ENCODE measurements at regions not wholly inside any gene's neighbourhood (a gene's known extent, or its start where the extent isn't known, plus 50 kb on each side); places are given as distances from the start of the nearest gene placed in this dataset.
A peak's percentile ranks its signal among the peaks of the same experiment; 100 is the strongest.

DNA sequence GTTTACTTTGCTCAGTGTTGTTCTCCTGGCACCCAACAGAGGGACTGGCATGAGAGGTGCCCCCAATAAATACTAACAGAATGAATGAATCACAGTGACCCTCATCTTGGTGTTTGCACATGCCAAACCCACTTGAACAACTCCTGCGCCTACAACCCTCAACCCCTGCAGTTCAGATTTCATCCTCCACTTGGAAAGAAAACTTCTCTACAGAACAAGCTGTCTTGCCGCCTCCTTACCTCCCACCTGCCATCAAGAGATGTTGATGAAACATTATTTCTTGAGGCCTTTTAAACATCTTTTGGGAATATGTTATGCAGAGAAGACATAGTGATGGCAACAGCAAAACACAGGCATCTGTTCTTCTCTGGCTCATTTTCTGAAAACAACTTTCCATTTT lies 216.0 kb upstream of the SH3BP4 start:
- Histone ChIP-seq H3K23ac (ENCODE audit: low read length in 2 of 2) (no peak overlapping the region), H3K18ac (ENCODE audit: low read depth in 1 of 2, low read length in 2 of 2) (no peak overlapping the region), H2BK120ac (ENCODE audit: low read depth, low read length) (no peak overlapping the region), H3K36me3 (ENCODE audit: control insufficient read depth in 1 of 2, insufficient read depth in 2 of 2, low read depth in 1 of 2, low read length in 2 of 2) (no peaks in the 10 kb centered on the region), H3K4me2 (ENCODE audit: low read length, poor library complexity, severe bottlenecking) (no peak overlapping the region), H3K4me1 (ENCODE audit: control insufficient read depth, insufficient read depth, low read depth, low read length) (no peaks in the 10 kb centered on the region), H3K9me3 (ENCODE audit: control insufficient read depth, low read length) (peaks cover 9% of the 10 kb centered on the region), H3K79me1 (replicated peaks; ENCODE audit: low read length, poor library complexity, severe bottlenecking) (no peaks in the 10 kb centered on the region), H3K27ac (ENCODE audit: low read length, poor library complexity, severe bottlenecking) (no peak overlapping the region), H4K91ac (ENCODE audit: low read length) (no peak overlapping the region), H3K4me3 (ENCODE audit: insufficient read depth in 1 of 2, low read depth in 1 of 2, low read length in 2 of 2) (no peak overlapping the region), H2BK5ac (ENCODE audit: low read depth, low read length, poor library complexity, severe bottlenecking) (no peak overlapping the region), H3K27me3 (ENCODE audit: control insufficient read depth in 1 of 2, insufficient read depth in 1 of 2, low read length in 2 of 2) (no peaks in the 10 kb centered on the region), H2BK15ac (ENCODE audit: low read depth, poor library complexity, severe bottlenecking) (no peak overlapping the region), H3K14ac (ENCODE audit: low read length in 2 of 2) (no peak overlapping the region), H3K9ac (ENCODE audit: low read length) (no peak overlapping the region), H4K8ac (ENCODE audit: low read length) (no peak overlapping the region), H3K4ac (ENCODE audit: low read depth in 1 of 2, low read length in 2 of 2) (no peak overlapping the region), H2AK5ac (ENCODE audit: low read length, severe bottlenecking) (no peak overlapping the region), H2BK12ac (ENCODE audit: low read length in 2 of 2) (no peak overlapping the region), H2AFZ (ENCODE audit: low read depth, low read length) (no peak overlapping the region)
- no peak for DNase-seq
- WGBS: 100% methylated on average over 1 of the region's 2 CpGs

DNA sequence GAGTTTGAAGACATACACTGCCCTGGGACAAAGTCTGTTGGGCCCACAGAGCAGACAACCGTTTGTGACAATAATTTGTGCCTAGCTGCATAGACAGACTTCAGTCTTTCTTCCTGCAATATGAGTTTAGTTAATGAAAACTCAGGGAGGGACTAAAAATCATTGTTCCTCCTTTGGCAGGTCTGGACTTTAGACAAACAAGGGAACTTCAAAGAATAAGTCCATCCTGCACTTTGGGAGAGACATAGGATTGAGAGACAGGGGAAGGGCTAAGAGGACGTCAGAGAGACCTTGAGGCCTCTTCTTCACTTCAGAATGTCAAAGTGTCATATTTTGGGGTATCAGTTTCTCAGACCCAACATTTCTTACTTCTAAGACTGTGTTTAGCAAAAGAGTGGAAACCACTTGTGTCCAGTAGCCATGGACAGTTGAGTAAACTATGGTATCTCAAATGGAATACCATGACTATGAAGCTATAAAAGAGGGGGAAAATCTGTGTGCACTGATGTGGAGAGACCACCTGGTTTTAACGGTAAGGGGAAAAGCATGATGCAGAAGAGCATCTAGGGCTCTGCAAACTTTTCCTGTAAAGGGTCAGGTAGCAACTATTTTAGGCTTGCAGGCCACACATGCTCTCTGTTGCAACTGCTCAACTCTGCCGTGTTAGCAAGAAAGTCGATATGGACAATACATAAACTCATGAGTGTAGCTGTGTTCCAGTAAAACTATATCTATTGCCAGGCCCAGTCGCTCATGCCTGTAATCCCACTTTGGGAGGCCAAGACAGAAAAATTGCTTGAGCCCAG lies 217.8 kb upstream of the SH3BP4 start:
- H3K9ac ChIP-seq (ENCODE audit: low read length): no peak overlapping the region
- no peak overlapping the region for H3K14ac ChIP-seq (ENCODE audit: low read length in 2 of 2)
- H2AK5ac ChIP-seq (ENCODE audit: low read length, severe bottlenecking): no peak overlapping the region
- H3K9me3 ChIP-seq (ENCODE audit: control insufficient read depth, low read length): peaks cover 9% of the 10 kb centered on the region
- 72% methylated on average over 6 of the region's 6 CpGs for WGBS
- H3K4me1 ChIP-seq (ENCODE audit: control insufficient read depth, insufficient read depth, low read depth, low read length): peaks cover 6% of the 10 kb centered on the region
- no peak overlapping the region for H2BK120ac ChIP-seq (ENCODE audit: low read depth, low read length)
- H2AFZ ChIP-seq (ENCODE audit: low read depth, low read length): no peak overlapping the region
- H3K18ac ChIP-seq (ENCODE audit: low read depth in 1 of 2, low read length in 2 of 2): no peak overlapping the region
- H3K4ac ChIP-seq (ENCODE audit: low read depth in 1 of 2, low read length in 2 of 2): no peak overlapping the region
- H3K23ac ChIP-seq (ENCODE audit: low read length in 2 of 2): no peak overlapping the region
- no peaks in the 10 kb centered on the region for H3K27me3 ChIP-seq (ENCODE audit: control insufficient read depth in 1 of 2, insufficient read depth in 1 of 2, low read length in 2 of 2)
- H2BK5ac ChIP-seq (ENCODE audit: low read depth, low read length, poor library complexity, severe bottlenecking): no peak overlapping the region
- H2BK15ac ChIP-seq (ENCODE audit: low read depth, poor library complexity, severe bottlenecking): no peak overlapping the region
- no peak overlapping the region for H4K91ac ChIP-seq (ENCODE audit: low read length)
- no peaks in the 10 kb centered on the region for H3K79me1 ChIP-seq (replicated peaks; ENCODE audit: low read length, poor library complexity, severe bottlenecking)
- H3K4me2 ChIP-seq (ENCODE audit: low read length, poor library complexity, severe bottlenecking): no peak overlapping the region
- no peak overlapping the region for H3K4me3 ChIP-seq (ENCODE audit: insufficient read depth in 1 of 2, low read depth in 1 of 2, low read length in 2 of 2)
- H4K8ac ChIP-seq (ENCODE audit: low read length): no peak overlapping the region
- H3K27ac ChIP-seq (ENCODE audit: low read length, poor library complexity, severe bottlenecking): no peak overlapping the region
- no peak for DNase-seq
- H2BK12ac ChIP-seq (ENCODE audit: low read length in 2 of 2): no peak overlapping the region
- no peaks in the 10 kb centered on the region for H3K36me3 ChIP-seq (ENCODE audit: control insufficient read depth in 1 of 2, insufficient read depth in 2 of 2, low read depth in 1 of 2, low read length in 2 of 2)

DNA sequence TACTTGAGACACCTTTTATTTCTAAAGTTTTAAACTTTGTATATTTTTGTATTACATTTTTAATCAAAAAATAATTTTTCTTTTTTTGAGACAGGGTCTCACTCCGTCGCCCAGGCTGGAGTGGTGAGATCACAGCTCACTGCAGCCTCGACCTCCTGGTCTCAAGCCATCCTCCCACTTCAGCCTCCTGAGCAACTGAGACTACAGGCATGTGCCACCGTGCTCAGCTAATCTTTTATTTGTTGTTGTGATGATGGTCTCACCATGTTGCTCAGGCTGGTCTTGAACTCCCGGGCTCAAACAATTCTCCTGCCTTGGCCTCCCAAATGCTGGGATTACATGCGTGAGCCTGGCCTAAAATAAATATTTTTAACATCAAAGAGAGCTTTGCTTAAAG lies 218.7 kb upstream of the SH3BP4 start:
- no peak overlapping the region for H2BK120ac ChIP-seq (ENCODE audit: low read depth, low read length)
- no peaks in the 10 kb centered on the region for H3K36me3 ChIP-seq (ENCODE audit: control insufficient read depth in 1 of 2, insufficient read depth in 2 of 2, low read depth in 1 of 2, low read length in 2 of 2)
- peaks cover 6% of the 10 kb centered on the region for H3K4me1 ChIP-seq (ENCODE audit: control insufficient read depth, insufficient read depth, low read depth, low read length)
- WGBS: 92% methylated on average over 5 of the region's 6 CpGs
- no peak overlapping the region for H3K4me2 ChIP-seq (ENCODE audit: low read length, poor library complexity, severe bottlenecking)
- H2AK5ac ChIP-seq (ENCODE audit: low read length, severe bottlenecking): no peak overlapping the region
- H3K27ac ChIP-seq (ENCODE audit: low read length, poor library complexity, severe bottlenecking): no peak overlapping the region
- no peak overlapping the region for H2BK12ac ChIP-seq (ENCODE audit: low read length in 2 of 2)
- no peak overlapping the region for H2BK15ac ChIP-seq (ENCODE audit: low read depth, poor library complexity, severe bottlenecking)
- no peak overlapping the region for H2AFZ ChIP-seq (ENCODE audit: low read depth, low read length)
- no peak overlapping the region for H3K9ac ChIP-seq (ENCODE audit: low read length)
- no peak overlapping the region for H3K4me3 ChIP-seq (ENCODE audit: insufficient read depth in 1 of 2, low read depth in 1 of 2, low read length in 2 of 2)
- no peak for DNase-seq
- no peaks in the 10 kb centered on the region for H3K27me3 ChIP-seq (ENCODE audit: control insufficient read depth in 1 of 2, insufficient read depth in 1 of 2, low read length in 2 of 2)
- H3K4ac ChIP-seq (ENCODE audit: low read depth in 1 of 2, low read length in 2 of 2): no peak overlapping the region
- peaks cover 9% of the 10 kb centered on the region for H3K9me3 ChIP-seq (ENCODE audit: control insufficient read depth, low read length)
- no peak overlapping the region for H3K23ac ChIP-seq (ENCODE audit: low read length in 2 of 2)
- H4K91ac ChIP-seq (ENCODE audit: low read length): no peak overlapping the region
- H3K18ac ChIP-seq (ENCODE audit: low read depth in 1 of 2, low read length in 2 of 2): no peak overlapping the region
- H2BK5ac ChIP-seq (ENCODE audit: low read depth, low read length, poor library complexity, severe bottlenecking): no peak overlapping the region
- H4K8ac ChIP-seq (ENCODE audit: low read length): no peak overlapping the region
- no peak overlapping the region for H3K14ac ChIP-seq (ENCODE audit: low read length in 2 of 2)
- no peaks in the 10 kb centered on the region for H3K79me1 ChIP-seq (replicated peaks; ENCODE audit: low read length, poor library complexity, severe bottlenecking)

DNA sequence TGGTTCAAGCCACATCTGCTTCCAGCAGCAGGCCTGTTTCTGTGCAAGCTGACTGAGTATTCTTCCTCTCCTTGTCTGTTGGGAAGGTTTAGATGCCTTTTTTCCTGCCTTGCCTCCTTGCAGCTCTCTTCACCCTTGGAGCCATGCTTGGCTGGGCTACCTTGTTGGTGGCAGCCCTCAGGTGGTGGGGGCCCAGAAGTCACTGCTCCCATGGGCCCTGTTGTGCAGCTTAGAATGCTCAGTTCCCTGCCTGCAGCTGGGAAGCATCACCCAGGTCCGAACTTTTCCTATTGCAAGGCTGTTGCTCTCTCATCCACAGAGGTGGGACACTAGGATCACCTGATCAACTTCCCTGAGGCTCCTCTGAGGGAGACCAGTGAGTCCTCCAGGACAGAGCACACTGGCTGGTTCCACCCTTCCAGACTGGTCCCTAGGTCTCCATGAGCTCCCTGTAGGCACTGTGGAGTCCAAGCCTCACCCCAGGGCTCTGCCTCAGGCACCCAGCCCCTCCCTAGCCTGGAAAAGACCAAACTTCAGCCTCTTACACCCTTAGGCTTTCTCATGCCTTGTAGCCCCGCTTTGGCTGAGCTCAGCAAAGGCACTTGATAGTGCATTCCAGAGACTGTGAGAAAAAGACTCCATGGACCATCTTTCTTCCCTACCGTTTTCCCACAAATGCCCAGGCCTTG lies 219.3 kb upstream of the SH3BP4 start:
- no peak overlapping the region for H3K4ac ChIP-seq (ENCODE audit: low read depth in 1 of 2, low read length in 2 of 2)
- peaks cover 9% of the 10 kb centered on the region for H3K9me3 ChIP-seq (ENCODE audit: control insufficient read depth, low read length)
- no peaks in the 10 kb centered on the region for H3K79me1 ChIP-seq (replicated peaks; ENCODE audit: low read length, poor library complexity, severe bottlenecking)
- no peaks in the 10 kb centered on the region for H3K36me3 ChIP-seq (ENCODE audit: control insufficient read depth in 1 of 2, insufficient read depth in 2 of 2, low read depth in 1 of 2, low read length in 2 of 2)
- peak overlapping the region; percentile 61 for H2AK5ac ChIP-seq (ENCODE audit: low read length, severe bottlenecking)
- no peak overlapping the region for H3K4me2 ChIP-seq (ENCODE audit: low read length, poor library complexity, severe bottlenecking)
- no peak overlapping the region for H2BK120ac ChIP-seq (ENCODE audit: low read depth, low read length)
- H3K27me3 ChIP-seq (ENCODE audit: control insufficient read depth in 1 of 2, insufficient read depth in 1 of 2, low read length in 2 of 2): no peaks in the 10 kb centered on the region
- H4K91ac ChIP-seq (ENCODE audit: low read length): no peak overlapping the region
- 95% methylated on average over 2 of the region's 3 CpGs for WGBS
- H4K8ac ChIP-seq (ENCODE audit: low read length): peak overlapping the region; percentile 53
- H3K18ac ChIP-seq (ENCODE audit: low read depth in 1 of 2, low read length in 2 of 2): no peak overlapping the region
- no peak overlapping the region for H3K9ac ChIP-seq (ENCODE audit: low read length)
- H2BK5ac ChIP-seq (ENCODE audit: low read depth, low read length, poor library complexity, severe bottlenecking): no peak overlapping the region
- H2BK12ac ChIP-seq (ENCODE audit: low read length in 2 of 2): no peak overlapping the region
- no peak overlapping the region for H2AFZ ChIP-seq (ENCODE audit: low read depth, low read length)
- DNase-seq: no peak
- H3K4me1 ChIP-seq (ENCODE audit: control insufficient read depth, insufficient read depth, low read depth, low read length): peaks cover 6% of the 10 kb centered on the region
- H3K14ac ChIP-seq (ENCODE audit: low read length in 2 of 2): no peak overlapping the region
- H2BK15ac ChIP-seq (ENCODE audit: low read depth, poor library complexity, severe bottlenecking): peak overlapping the region; percentile 85
- H3K27ac ChIP-seq (ENCODE audit: low read length, poor library complexity, severe bottlenecking): no peak overlapping the region
- no peak overlapping the region for H3K4me3 ChIP-seq (ENCODE audit: insufficient read depth in 1 of 2, low read depth in 1 of 2, low read length in 2 of 2)
- H3K23ac ChIP-seq (ENCODE audit: low read length in 2 of 2): no peak overlapping the region

All from mesenchymal stem cell (in vitro differentiated cells and primary cell).